ENCODE measurements at regions not wholly inside any gene's neighbourhood (a gene's known extent, or its start where the extent isn't known, plus 50 kb on each side); places are given as distances from the start of the nearest gene placed in this dataset.

DNA sequence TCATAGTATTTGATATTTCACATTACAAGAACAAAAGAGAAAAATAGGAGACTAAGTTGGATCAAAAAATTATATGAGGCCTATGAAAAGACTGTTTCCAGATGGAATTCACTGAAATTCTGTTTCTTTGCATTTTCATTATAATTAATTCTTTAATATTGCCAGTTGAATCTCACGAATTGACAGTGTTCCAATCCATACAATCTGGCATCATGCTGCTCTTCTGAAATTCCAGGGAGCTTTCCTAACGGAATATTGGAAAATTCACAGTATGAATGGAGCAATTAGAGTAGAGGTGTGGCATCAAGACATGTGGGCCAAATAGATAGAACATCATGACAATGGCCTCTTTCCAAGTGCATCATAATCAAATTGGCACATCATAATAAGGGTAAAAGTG lies 1178.9 kb upstream of the WWC1 start:
- no peak for DNase-seq (ENCODE audit: low read depth)
- TF ChIP-seq, protein P1, sequence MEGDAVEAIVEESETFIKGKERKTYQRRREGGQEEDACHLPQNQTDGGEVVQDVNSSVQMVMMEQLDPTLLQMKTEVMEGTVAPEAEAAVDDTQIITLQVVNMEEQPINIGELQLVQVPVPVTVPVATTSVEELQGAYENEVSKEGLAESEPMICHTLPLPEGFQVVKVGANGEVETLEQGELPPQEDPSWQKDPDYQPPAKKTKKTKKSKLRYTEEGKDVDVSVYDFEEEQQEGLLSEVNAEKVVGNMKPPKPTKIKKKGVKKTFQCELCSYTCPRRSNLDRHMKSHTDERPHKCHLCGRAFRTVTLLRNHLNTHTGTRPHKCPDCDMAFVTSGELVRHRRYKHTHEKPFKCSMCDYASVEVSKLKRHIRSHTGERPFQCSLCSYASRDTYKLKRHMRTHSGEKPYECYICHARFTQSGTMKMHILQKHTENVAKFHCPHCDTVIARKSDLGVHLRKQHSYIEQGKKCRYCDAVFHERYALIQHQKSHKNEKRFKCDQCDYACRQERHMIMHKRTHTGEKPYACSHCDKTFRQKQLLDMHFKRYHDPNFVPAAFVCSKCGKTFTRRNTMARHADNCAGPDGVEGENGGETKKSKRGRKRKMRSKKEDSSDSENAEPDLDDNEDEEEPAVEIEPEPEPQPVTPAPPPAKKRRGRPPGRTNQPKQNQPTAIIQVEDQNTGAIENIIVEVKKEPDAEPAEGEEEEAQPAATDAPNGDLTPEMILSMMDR (IDR thresholded peaks at IDR 0.05; ENCODE audit: insufficient read depth, low read length), result no peak

DNA sequence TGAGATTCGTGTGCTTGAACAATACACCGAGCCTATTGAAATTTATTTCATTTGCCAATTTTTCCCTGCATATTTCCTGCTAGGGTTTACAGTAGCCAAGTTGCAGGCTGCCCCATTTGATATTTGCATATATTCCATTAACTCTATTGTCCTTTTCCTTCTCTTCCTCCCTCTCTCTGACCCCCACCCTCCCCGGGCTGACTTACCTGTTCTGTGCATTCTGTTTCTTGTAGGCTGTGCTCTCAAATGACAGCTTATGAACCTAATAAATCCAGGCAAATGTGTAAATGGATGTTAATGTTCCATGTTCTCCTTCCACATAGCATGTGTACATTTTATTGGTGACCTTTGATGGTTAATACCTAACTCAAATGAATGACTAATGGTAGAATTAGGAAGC lies 1169.2 kb upstream of the WWC1 start:
- TF ChIP-seq, protein P1 (IDR thresholded peaks at IDR 0.05; ENCODE audit: insufficient read depth, low read length), result no peak
- H3K4me3 ChIP-seq (ENCODE audit: low read depth, low read length), result no peak overlapping the region
- no peak for DNase-seq (ENCODE audit: low read depth)

More for the DNA sequence above, 1178.9 kb upstream of the WWC1 start:
- no peak overlapping the region for H3K4me3 ChIP-seq (ENCODE audit: low read depth, low read length)

DNA sequence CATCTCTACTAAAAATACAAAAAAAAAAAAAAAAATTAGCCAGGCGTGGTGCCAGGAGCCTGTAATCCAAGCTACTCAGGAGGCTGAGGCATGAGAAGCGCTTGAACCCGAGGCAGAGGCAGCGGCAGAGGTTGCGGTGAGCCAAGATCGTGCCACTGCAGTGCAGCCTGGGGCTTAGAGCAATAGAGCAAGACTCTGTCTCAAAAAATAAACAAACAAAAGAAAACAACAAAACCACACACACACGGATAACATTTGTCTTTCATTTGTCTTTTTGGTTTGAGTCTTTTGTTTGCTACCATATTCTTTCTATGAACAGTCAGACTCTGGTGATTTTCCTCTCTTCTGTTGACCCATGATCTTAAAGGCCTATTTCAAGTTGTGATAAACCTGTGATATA lies 1168.3 kb upstream of the WWC1 start:
- no peak overlapping the region for H3K4me3 ChIP-seq (ENCODE audit: low read depth, low read length)
- TF ChIP-seq, protein P1 (IDR thresholded peaks at IDR 0.05; ENCODE audit: insufficient read depth, low read length), result no peak
- no peak for DNase-seq (ENCODE audit: low read depth)

DNA sequence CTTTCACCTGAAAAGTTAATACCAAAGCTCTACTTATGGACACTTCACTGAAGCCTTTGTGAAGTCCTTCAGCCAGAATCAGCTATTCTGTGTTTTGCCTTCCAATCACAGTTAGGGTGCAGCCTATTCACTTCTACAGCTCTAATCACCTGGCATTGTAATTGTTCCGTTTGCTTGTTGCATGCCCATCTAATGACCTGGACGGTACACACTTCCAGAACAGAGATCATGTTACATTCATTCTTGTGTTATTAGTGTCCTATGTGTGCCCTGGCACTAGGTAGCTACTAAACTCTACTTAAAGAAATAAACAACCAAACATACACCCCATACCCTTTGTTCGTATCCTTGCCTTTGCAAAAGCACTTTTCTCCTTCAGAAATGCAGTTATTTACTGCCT lies 1162.9 kb upstream of the WWC1 start:
- no peak for DNase-seq (ENCODE audit: low read depth)
- H3K4me3 ChIP-seq (ENCODE audit: low read depth, low read length), result no peak overlapping the region
- TF ChIP-seq, protein P1 (IDR thresholded peaks at IDR 0.05; ENCODE audit: insufficient read depth, low read length), result no peak

DNA sequence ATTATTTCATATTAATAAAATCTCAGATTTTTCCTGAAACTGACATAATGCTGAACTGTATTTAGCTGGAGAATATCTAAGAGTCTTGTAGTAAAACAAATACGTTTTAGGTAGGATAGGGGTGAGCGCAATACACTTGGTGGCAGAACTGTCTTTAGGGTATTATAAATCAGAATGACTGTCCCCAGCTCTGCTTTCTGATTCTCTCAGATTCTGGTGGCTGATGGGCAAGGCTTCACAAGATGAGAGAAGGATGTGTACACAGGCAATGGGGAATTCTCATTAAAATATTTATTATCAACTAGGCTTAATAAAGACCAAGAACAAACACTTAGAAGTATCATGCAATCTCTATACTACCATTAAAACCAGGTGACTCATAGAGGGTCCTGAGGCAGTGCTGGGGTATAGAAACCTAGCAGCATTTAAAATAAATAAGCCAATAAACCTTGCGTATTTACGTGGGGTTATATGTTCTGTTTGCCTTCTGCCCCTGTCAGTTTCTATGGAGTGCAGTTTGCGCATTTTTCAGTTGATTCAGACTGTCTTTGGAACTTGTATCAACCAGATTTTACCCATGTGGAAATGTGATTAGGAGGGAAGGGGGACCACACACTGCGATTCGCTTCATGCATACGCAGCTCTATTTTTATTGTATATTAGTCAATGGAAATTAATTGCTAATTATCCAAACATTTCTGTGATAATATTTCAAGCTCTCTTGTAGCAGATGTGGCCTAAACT lies 1150.7 kb upstream of the WWC1 start:
- TF ChIP-seq, protein P1 (IDR thresholded peaks at IDR 0.05; ENCODE audit: insufficient read depth, low read length), result no peak
- no peak overlapping the region for H3K4me3 ChIP-seq (ENCODE audit: low read depth, low read length)
- no peak for DNase-seq (ENCODE audit: low read depth)

DNA sequence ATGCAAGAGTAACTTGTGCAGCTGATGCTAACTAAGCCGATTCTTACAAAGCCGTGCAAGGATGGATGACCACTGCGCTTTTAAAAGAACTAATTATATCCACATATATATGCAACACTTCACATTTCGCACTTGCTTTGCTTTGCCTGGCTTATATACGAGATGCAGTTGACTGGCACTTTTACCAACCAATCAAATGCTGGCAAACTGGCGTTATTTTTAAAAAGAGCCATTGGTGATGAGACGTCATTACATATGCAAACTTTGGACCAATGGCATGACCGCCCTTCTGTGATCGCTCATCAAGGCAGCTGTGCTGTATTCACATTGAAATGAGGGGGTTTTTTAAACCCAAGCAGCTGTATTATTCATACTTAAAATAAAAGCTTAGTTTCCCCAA lies 1147.7 kb upstream of the WWC1 start:
- H3K4me3 ChIP-seq (ENCODE audit: low read depth, low read length), result no peak overlapping the region
- no peak for DNase-seq (ENCODE audit: low read depth)
- TF ChIP-seq, protein P1 (IDR thresholded peaks at IDR 0.05; ENCODE audit: insufficient read depth, low read length), result no peak

DNA sequence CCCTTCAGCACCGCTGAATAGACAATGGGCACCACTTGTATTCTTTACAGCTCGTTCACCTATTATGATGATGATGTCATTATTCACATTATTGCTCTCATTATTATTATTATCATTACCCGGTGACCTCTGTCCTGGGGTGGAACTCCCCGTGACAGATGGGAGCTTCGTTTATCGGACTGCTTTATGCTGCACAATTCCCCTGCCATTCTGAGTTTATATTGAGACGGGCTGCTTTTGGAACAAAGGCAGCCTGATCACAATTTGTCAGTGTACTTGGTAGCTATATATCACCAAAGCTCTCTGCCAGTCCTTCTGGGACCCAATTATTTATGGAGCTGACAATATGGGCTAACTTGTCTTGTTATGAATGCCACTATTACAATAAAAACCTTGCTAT lies 1145.6 kb upstream of the WWC1 start:
- TF ChIP-seq, protein P1 (IDR thresholded peaks at IDR 0.05; ENCODE audit: insufficient read depth, low read length), result no peak
- no peak for DNase-seq (ENCODE audit: low read depth)
- no peak overlapping the region for H3K4me3 ChIP-seq (ENCODE audit: low read depth, low read length)
